Epithelial cell of esophagus (primary cell): ENCODE measurements at regions not wholly inside any gene's neighbourhood (a gene's known extent, or its start where the extent isn't known, plus 50 kb on each side); places are given as distances from the start of the nearest gene placed in this dataset.

Source experiments
- DNase-seq: peaks from one replicate; pipeline ENCODE4 v3.0.0; 2010; ENCODE audit warnings: low read depth
- H3K4me3 ChIP-seq: 2 replicates; pipeline ENCODE4 v1.5.1; 2011; ENCODE audit warnings: mild to moderate bottlenecking, low read length, control low read depth
- TF ChIP-seq, protein P1 (sequence below): IDR thresholded peaks from 2 replicates; pipeline ENCODE4 v1.5.1; 2011; ENCODE audit warnings: low read depth, mild to moderate bottlenecking, low read length, control low read depth, inconsistent platforms; ENCODE audit not compliant: insufficient read depth; ENCODE audit errors: missing control alignments

DNA sequence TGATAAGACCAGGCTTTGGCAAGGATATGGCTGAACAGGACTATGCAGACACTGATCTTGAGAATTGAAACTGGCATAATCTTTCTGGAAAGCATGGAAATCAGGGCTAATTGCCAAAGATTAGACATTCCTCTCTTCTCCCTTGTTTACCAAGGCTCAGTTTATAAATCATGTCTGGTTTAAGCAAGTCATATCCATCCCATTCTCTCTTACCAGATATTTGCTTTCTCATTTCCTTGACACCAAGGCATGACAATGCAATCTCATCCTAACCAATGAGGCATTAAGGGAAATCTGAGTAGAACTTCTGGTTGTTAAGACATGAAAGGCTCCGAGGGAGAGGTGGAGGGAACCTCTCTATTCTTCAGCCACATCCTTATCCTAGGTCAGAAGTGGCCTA lies 110.3 kb upstream of the CEP85L start:
- TF ChIP-seq, protein P1, sequence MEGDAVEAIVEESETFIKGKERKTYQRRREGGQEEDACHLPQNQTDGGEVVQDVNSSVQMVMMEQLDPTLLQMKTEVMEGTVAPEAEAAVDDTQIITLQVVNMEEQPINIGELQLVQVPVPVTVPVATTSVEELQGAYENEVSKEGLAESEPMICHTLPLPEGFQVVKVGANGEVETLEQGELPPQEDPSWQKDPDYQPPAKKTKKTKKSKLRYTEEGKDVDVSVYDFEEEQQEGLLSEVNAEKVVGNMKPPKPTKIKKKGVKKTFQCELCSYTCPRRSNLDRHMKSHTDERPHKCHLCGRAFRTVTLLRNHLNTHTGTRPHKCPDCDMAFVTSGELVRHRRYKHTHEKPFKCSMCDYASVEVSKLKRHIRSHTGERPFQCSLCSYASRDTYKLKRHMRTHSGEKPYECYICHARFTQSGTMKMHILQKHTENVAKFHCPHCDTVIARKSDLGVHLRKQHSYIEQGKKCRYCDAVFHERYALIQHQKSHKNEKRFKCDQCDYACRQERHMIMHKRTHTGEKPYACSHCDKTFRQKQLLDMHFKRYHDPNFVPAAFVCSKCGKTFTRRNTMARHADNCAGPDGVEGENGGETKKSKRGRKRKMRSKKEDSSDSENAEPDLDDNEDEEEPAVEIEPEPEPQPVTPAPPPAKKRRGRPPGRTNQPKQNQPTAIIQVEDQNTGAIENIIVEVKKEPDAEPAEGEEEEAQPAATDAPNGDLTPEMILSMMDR, result no peak
- no peak overlapping the region for H3K4me3 ChIP-seq
- DNase-seq, result peak; percentile 9

GRCh38 chr6:118758946-118759345 lies 107.6 kb upstream of the CEP85L start:
- H3K4me3 ChIP-seq, result no peak overlapping the region
- no peak for DNase-seq
- TF ChIP-seq, protein P1, result no peak

DNA sequence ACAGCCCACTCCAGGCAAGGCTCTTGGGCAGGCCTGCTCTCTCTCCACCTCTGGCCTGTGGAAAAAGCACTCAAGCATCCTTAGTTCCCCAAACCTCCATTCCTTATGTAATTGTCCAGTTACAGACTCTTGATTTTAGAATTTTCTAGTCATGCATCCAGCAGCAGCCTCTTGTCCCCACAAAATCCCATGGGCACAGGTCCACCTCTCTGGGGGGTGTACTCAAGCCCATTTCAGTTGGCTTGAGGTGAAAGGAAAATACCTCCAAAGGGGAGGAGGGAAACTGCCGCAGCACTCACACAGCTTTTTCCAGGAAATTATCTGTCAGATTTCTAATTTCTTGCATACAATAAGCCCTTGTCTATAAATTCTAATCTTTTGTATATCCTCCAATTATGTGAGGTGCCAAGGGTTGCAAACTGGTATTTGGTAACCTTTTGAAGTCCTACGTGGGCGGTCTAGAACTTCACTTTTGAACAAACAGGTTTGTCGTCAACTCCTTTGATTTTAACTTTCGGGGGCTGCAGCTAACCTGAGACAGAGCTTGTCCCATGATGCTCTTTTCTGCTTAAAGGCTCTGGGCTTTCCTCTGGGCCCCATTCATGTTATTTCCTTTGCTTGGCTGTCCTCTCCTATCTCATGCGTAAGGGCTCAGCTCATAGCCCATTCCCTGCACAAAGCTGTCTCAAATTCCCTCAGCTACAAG lies 104.7 kb upstream of the CEP85L start:
- TF ChIP-seq, protein P1, result no peak
- no peak overlapping the region for H3K4me3 ChIP-seq
- no peak for DNase-seq

- no peak for DNase-seq
- H3K4me3 ChIP-seq, result no peak overlapping the region
- TF ChIP-seq, protein P1, result no peak
Measured at GRCh38 chr6:118752803-118753202, 101.4 kb upstream of the CEP85L start.

DNA sequence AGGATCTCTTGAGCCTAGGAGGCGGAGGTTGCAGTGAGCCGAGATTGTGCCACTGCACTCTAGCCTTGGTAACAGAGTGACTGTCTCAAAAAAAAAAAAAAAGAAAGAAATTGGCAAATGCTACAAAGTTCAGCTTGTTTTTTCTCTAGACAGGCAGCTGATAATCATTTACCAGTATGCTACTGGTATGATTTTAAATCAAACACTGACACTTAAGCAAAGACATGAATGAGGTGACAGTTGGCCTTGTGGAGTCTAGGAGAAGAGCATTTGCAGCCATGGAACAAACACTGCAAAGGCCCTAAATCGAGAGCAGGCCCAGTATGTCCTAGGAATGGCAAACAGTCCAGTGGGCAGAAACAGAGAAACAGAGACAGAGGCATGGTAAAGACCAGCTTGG lies 99.7 kb upstream of the CEP85L start:
- H3K4me3 ChIP-seq, result no peak overlapping the region
- no peak for DNase-seq
- TF ChIP-seq, protein P1, result no peak

DNA sequence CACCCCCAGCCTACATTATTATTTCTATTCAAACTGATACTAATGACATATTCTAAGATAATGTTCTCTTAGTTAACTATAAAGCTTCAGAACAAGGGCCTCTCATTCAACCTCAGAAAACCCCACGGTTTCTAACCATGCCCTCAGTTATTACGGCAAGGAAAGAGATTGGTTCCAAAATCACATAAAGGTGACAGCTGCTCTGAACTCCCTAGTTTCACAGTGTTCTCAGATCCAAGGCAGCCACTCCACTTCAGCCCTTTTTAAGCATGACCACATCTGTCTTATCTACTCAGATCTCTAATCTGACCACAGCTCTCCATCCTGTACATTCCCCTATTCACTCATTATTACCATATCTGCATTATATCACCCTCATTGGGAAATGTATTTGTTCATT lies 98.8 kb upstream of the CEP85L start:
- TF ChIP-seq, protein P1, result no peak
- no peak overlapping the region for H3K4me3 ChIP-seq
- DNase-seq, result no peak

DNA sequence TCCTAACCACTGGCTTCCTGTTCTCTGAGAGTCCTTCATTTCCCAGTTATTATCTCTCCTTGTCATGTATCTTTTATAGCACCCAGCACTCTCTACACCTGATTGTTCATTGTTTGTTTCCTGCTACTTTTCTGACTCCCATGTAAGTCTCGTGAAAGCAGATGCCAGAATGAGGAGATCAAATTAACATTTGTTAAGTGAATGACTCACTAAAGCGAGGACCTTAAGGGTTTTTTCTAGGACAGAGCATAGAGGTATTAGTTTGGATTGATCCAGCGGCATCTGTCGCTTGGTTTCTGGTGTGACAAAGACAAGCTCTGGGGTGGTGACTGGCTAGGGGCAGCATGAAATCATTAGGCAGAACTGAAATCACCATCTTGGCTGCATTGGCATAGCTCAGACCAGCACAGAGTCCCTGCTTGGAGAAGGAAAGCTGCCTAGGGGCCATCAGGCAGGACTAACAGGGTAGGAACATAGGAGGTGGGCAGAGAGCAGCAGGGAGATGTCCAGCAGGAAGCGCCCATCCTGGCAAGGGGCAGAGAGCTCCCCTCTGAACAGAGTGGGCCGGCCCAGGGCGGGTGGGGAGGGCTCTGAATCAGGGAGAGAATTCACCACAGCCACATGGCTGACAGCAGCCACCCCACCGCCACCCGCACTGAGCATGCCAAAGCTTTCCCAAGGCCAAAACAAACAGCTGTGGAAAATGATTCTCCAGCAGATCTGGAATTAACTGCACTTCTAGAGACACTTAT lies 97.1 kb upstream of the CEP85L start:
- TF ChIP-seq, protein P1, result no peak
- peak; percentile 50 for DNase-seq
- H3K4me3 ChIP-seq, result no peak overlapping the region
